GM21390 (cell line): ENCODE measurements at regions not wholly inside any gene's neighbourhood (a gene's known extent, or its start where the extent isn't known, plus 50 kb on each side); places are given as distances from the start of the nearest gene placed in this dataset.

ENCODE experiments used
- ATAC-seq: cut with Tn5 transposase; IDR thresholded peaks from one replicate; pipeline ENCODE4 v1.9.1; 2021; ENCODE audit not compliant: unreplicated experiment

DNA sequence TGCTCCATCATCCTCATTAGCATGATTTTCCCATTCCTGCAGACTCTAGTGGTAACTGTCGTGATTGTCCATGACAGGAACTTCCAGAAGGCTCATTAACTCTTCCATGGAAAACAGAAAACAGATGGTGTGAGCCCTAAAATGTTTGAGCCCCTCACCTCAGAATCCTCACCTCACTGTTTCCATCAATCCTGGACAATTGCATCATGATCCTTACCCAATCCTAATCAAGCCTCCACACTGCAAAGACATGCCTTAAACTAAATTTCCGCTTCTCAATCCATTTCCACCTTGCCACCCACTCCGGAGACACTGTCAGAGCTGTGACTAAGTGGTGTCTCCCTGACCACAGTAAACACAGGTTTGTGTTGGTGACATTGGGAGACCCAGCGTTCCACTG, 311.0 kb upstream of the JARID2 start:
- ATAC-seq: no peak

GRCh38 chr6:14936861-14937260, 309.0 kb upstream of the JARID2 start:
- no peak for ATAC-seq

DNA sequence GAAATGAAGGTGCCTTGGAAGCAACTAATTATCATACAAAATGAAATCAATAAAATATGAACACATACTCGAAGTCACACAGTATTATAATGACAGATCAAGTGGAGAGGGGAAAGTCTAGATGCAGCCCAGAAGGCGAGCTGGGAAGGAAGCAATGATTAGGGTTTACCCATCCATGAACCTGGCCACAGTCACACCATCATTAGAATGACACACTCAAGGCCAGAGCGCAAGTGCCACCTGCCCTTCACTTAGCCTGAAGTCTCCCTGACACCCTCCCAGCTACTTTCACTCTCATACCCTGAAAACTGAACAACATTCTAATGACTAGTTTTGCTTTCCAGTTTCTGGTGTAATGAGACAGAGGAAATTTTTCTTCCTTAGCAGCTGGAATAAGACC, 302.8 kb upstream of the JARID2 start:
- ATAC-seq: no peak

DNA sequence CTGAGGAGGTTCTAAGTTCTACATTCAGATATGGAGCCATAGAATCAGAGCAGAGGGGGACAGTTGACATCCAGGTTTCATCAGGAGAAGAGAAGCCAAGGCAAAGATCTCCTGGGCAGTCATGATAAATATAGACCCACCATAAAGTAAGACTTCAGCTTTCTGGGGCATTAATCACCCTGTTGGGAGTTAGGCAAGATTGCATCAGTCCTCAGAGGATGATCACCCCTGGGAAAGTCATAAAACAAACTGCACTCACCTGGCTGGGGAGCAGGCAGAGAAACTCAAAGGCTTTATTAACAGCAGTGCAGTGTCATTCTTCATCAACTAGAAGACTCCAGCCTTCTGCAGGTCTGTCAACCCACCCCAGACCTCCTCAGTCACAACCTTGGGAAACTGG, 301.3 kb upstream of the JARID2 start:
- ATAC-seq: no peak

- no peak for ATAC-seq
Measured at GRCh38 chr6:14945461-14946185, 300.2 kb upstream of the JARID2 start.

DNA sequence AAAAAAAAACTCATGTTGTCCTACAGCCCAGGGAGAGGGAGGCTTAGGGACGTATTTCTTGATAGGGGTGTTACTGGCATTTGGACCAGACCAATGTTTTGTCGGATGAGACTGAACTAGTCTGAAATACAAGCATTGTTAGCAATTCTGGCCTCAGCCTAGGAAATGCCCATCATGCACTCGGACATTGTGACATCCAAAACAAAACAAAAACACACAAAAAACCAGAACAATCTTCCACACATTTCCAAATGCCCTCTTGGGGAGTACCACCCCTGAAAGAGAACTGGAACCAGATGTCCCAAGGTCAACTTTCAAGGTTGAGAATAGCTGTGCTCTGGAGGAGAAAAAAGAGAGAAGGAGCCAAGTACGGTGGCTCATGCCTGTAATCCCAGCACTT, 299.1 kb upstream of the JARID2 start:
- ATAC-seq: no peak

DNA sequence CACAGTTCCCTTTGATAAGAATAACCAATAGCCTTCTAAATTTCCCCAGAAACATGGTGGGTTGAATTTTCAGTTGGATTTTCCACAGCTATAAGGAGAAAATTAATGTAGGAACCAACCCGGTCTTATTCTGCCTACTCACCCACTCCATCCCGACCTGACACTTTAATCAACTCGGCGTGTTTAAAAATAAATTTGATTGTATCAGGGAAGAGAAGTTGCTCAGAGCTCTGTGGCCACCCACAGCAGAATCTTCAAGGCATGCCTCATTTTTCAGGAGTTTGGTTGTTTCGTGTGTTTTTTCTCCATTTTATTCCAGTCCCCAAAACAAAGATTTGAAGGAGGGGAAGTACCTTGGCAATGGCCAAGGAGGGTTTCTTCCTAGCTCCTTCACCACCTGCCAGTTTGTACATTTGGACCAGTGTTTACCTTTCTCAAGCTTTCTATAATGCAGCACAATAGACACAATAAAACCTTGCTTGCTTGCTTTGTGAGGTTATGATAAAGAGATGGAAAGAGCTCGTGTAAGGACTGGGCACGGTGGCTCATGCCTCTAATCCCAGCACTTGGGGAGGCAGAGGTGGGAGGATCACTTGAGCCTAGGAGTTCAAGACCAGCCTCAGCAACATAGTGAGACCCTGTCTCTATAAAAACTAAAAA, 297.2 kb upstream of the JARID2 start:
- ATAC-seq: no peak

GRCh38 chr6:14950103-14950969, 295.5 kb upstream of the JARID2 start:
- ATAC-seq: no peak

DNA sequence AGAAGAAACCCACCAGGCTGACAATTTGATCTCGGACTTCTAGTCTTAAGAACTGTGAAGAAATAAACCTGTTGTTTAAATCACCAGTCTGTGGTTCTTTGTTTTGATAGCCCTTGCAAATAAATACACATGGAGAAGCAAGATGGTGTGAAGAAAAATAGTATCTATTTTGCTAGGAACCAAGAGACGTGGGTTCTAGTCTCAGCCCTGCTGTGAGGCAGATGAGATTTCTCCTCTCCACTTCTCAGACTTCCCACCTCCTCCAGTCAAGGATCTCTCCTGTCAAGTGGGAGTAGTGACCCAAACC, 294.9 kb upstream of the JARID2 start:
- ATAC-seq: no peak

DNA sequence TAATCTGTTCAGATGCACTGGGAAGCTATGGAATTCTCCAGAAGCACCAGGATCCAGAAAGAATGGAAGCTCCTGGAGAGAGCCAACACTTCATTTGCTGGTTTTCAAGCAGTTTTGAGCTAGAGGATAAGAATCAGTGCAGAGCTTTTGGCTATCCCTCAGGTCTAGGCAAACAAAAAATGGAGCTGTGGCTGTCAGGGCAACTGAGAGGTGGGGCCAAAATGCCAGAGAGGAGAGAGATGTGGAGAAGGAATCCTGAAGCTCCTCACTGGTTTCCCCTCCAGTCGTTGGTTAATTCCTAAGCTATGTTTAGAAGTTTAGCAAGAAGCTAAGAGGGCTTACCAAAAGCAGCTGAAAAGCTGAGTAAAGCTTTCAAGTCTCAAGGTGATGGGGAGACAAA, 294.2 kb upstream of the JARID2 start:
- ATAC-seq: no peak

DNA sequence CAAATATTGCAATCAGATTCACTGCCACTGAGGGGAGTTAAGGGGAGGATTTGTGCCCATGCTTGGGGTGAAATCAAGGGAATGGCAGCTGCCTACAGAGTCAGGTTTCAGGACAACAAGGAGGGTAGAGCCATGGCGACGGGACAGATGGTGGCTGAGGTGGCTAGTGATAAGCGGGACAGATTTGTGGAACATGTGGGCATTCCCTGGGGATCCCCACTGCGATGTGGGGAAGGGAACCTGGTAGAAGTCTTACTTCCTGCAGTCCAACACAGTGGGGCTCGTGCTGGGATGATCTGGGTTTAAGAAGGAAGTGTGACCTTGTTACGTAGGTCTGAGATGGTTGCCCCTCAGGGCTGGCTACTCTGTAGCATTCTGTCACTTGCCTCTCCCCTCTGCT, 292.0 kb upstream of the JARID2 start:
- ATAC-seq: no peak

GRCh38 chr6:14957355-14958059, 288.4 kb upstream of the JARID2 start:
- ATAC-seq: no peak

DNA sequence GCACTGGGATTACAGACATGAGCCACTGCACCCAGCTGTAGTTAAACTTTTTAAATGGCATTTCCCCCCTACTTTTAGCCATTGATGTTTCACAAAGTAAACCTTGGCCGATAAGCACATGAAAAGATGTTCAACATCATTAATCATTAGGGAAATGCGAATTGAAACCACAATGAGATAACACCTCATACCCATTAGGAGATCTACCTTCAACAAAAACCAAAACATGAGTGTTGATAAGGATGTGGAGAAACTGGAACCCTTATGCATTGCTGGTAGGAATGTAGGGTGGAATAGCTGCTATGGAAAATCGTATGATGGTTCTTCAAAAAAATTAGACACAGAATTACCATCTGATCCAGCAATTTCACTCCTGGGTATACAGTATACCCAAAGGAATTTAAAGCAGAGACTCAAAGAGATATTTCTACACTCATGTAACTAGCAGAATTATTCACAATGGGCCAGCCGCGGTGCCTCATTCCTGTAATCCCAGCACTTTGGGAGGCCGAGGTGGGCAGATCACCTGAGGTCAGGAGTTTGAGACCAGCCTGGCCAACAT, 286.5 kb upstream of the JARID2 start:
- ATAC-seq: no peak

- ATAC-seq: no peak
Measured at GRCh38 chr6:14964556-14965270, 281.2 kb upstream of the JARID2 start.

GRCh38 chr6:14965424-14966075, 280.3 kb upstream of the JARID2 start:
- no peak for ATAC-seq

DNA sequence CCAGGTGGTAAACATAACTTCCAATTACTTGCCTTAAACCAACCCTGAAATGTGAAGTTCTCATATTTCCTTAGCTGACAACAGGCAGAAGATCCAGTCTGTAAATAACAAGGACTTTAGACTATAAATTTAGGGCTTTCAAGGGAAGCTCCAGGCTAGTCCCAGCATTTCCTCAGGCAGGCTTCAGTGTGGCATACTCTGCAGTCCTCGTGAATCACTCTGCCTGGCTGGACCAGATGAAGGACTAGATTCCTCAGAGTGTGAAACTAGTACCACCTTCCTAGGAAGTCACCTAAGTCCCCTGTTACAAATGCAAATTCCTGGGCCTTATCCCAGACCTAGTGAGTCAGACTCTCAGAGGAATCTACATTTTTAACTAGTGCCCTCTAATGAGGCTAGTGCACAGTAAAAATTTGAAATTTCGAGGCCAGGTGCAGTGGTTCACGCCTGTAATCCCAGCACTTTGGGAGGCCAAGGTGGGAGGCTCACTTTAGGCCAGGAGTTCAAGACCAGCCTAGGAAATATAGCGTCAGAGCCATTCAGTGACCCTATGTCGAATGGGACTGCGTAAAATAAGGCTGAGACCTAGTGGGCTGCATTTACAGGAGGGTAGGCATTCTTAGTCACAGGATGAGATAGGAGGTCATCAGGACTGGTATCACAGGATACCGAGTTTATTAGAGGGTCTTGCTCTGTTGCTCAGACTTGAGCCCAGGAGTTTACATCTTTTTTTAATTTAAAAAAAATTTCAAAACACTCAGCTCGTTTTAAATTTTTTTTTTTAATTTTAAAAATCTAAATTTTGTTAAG, 279.6 kb upstream of the JARID2 start:
- no peak for ATAC-seq

GRCh38 chr6:14966906-14967711, 278.8 kb upstream of the JARID2 start:
- no peak for ATAC-seq

GRCh38 chr6:14968056-14968637, 277.7 kb upstream of the JARID2 start:
- no peak for ATAC-seq
